ENCODE measurements at regions not wholly inside any gene's neighbourhood (a gene's known extent, or its start where the extent isn't known, plus 50 kb on each side); places are given as distances from the start of the nearest gene placed in this dataset.

GRCh38 chr6:16959789-16960188, 142.1 kb upstream of the STMND1 start:
- TF ChIP-seq CTCF (conservative IDR thresholded peaks at IDR 0.05; ENCODE audit: low read depth, low read length) (no peak), POLR2A (IDR thresholded peaks at IDR 0.05; ENCODE audit: low read depth, low read length) (no peak)
